PC-3 (cell line): ENCODE measurements at regions not wholly inside any gene's neighbourhood (a gene's known extent, or its start where the extent isn't known, plus 50 kb on each side); places are given as distances from the start of the nearest gene placed in this dataset.

Experiments
- EZH2 ChIP-seq: fragments of 300-600 bp; sonication (generic); IDR thresholded peaks from one replicate; pipeline ENCODE4 v1.6.1; 2017; ENCODE audit warnings: antibody characterized with exemption, mild to moderate bottlenecking, low read length; ENCODE audit not compliant: unreplicated experiment
- TF ChIP-seq, protein P1 (sequence below): fragments of 300-600 bp; sonication (generic); conservative IDR thresholded peaks from 2 replicates; pipeline ENCODE4 v1.5.1; 2017; ENCODE audit warnings: antibody characterized with exemption, low read depth, mild to moderate bottlenecking, low read length

- TF ChIP-seq, protein P1, sequence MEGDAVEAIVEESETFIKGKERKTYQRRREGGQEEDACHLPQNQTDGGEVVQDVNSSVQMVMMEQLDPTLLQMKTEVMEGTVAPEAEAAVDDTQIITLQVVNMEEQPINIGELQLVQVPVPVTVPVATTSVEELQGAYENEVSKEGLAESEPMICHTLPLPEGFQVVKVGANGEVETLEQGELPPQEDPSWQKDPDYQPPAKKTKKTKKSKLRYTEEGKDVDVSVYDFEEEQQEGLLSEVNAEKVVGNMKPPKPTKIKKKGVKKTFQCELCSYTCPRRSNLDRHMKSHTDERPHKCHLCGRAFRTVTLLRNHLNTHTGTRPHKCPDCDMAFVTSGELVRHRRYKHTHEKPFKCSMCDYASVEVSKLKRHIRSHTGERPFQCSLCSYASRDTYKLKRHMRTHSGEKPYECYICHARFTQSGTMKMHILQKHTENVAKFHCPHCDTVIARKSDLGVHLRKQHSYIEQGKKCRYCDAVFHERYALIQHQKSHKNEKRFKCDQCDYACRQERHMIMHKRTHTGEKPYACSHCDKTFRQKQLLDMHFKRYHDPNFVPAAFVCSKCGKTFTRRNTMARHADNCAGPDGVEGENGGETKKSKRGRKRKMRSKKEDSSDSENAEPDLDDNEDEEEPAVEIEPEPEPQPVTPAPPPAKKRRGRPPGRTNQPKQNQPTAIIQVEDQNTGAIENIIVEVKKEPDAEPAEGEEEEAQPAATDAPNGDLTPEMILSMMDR: no peak
- no peak for TF ChIP-seq EZH2
Measured at GRCh38 chr18:67980241-67980640, 463.7 kb upstream of the DSEL start.
